SU-DHL-6 (cell line): ENCODE measurements at regions not wholly inside any gene's neighbourhood (a gene's known extent, or its start where the extent isn't known, plus 50 kb on each side); places are given as distances from the start of the nearest gene placed in this dataset.
"Not testable (repeated sequence)": the region's sequence is repeated elsewhere in the genome, so short reads cannot be mapped to it uniquely, and the experiment has no call there.

Experiments
- H2AFZ ChIP-seq: fragments of 200-600 bp; sonication (generic); 2 replicates; pipeline ENCODE4 v1.6.1; 2014; ENCODE audit warnings: low read depth, mild to moderate bottlenecking, moderate library complexity, mixed read lengths, antibody characterized with exemption, low read length; ENCODE audit not compliant: severe bottlenecking
- H3F3A ChIP-seq: fragments of 200-600 bp; shearing (Covaris generic); 2 replicates; pipeline ENCODE4 v1.6.0; 2016; ENCODE audit warnings: antibody characterized with exemption, mild to moderate bottlenecking; ENCODE audit not compliant: insufficient read depth
- H3K27ac ChIP-seq: fragments of 200-600 bp; sonication (generic); 2 replicates; pipeline ENCODE4 v1.5.1; 2016; ENCODE audit warnings: low read depth, mild to moderate bottlenecking, low read length, moderate library complexity, mixed read lengths
- H3K27me3 ChIP-seq: fragments of 200-600 bp; sonication (generic), shearing (Covaris generic); 2 replicates; pipeline ENCODE4 v1.6.0; 2014; ENCODE audit warnings: mild to moderate bottlenecking, low read length
- H3K36me3 ChIP-seq: fragments of 200-600 bp; sonication (generic); 2 replicates; pipeline ENCODE4 v1.6.1; 2014; ENCODE audit warnings: mild to moderate bottlenecking, low read length, mixed read lengths
- H3K4me2 ChIP-seq: fragments of 300-600, 200-600 bp; shearing (Covaris generic), sonication (generic); 2 replicates; pipeline ENCODE4 v1.6.0; 2014; ENCODE audit warnings: low read length, low read depth, mild to moderate bottlenecking; ENCODE audit not compliant: poor library complexity, severe bottlenecking
- H3K4me3 ChIP-seq: fragments of 200-600 bp; sonication (generic); 2 replicates; pipeline ENCODE4 v1.5.1; 2014; ENCODE audit warnings: antibody characterized with exemption, low read length, mild to moderate bottlenecking, mixed read lengths; ENCODE audit not compliant: insufficient read depth, poor library complexity, severe bottlenecking
- H3K79me2 ChIP-seq: fragments of 200-600 bp; sonication (generic); 2 replicates; pipeline ENCODE4 v1.6.1; 2014; ENCODE audit warnings: mild to moderate bottlenecking, low read length, moderate library complexity; ENCODE audit not compliant: insufficient read depth
- H3K9ac ChIP-seq: fragments of 200-600 bp; sonication (generic); 2 replicates; pipeline ENCODE4 v1.7.0; 2014; ENCODE audit warnings: mild to moderate bottlenecking, low read length
- H3K9me2 ChIP-seq: fragments of 200-600 bp; sonication (generic); replicated peaks from 2 replicates; pipeline ENCODE4 v1.6.1; 2014; ENCODE audit warnings: low read length; ENCODE audit not compliant: insufficient read depth
- H3K9me3 ChIP-seq: fragments of 200-600 bp; sonication (generic); 2 replicates; pipeline ENCODE4 v1.6.1; 2014; ENCODE audit warnings: low read length, mixed read lengths; ENCODE audit not compliant: insufficient read depth
- H4K20me1 ChIP-seq: fragments of 200-600 bp; sonication (generic); 2 replicates; pipeline ENCODE4 v1.6.1; 2014; ENCODE audit warnings: low read depth, mild to moderate bottlenecking, antibody characterized with exemption, low read length, moderate library complexity, mixed read lengths
- EZH2phosphoT487 ChIP-seq: fragments of 200-600 bp; sonication (generic), shearing (Covaris generic); conservative IDR thresholded peaks from 2 replicates; pipeline ENCODE4 v1.6.1; 2018; ENCODE audit warnings: mild to moderate bottlenecking, antibody characterized with exemption, low read length, moderate library complexity, mixed read lengths
- TF ChIP-seq, protein P1 (sequence below): fragments of 200-600 bp; sonication (generic); IDR thresholded peaks from one replicate; pipeline ENCODE4 v1.5.1; 2017; ENCODE audit warnings: antibody characterized with exemption, mild to moderate bottlenecking, low read length, moderate library complexity; ENCODE audit not compliant: insufficient read depth, poor library complexity, severe bottlenecking

DNA sequence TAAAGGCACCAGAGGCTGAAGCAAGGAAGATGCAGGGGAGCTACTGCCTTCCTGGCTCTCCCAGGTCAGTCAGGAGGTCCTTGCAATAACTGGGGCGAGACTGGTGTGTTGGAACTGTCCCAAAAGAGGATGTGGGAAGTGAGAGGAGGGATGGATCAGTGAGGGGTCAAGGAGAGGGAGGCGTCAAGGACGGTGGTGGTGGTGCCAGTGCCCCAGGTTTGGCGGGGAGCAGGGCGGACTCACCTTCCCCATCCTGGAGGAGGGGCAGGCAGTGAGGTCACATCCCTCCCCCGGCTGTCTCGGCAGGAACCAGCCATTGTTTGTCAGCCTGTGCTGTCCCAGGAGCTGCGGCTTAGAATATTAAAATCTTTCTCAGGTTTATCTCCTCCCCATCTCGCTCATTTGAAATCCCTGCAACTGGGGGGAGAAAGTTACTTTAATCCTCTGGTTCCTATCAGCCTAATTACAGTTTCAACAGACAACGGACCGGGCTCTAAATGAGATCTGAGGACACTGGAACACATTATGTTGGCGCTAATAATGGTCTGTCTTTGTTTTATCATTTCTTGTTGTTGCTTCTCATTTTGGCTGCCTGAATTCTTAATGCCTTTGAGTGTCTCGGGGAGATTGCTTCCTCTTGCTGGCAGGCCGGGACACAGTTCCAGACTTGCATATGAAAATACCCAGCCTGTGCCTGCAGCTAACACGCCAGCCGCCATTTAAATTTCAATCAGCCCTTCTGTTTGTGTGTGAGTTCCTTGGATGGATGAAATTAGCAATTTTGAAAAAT, 387.5 kb downstream of the RPS24 start:
- no peaks in the 10 kb centered on the region for H3K27me3 ChIP-seq
- H3K4me2 ChIP-seq, result no peak overlapping the region
- no peaks in the 10 kb centered on the region for H4K20me1 ChIP-seq
- no peaks in the 10 kb centered on the region for H3F3A ChIP-seq
- no peak for TF ChIP-seq EZH2phosphoT487
- TF ChIP-seq, protein P1, sequence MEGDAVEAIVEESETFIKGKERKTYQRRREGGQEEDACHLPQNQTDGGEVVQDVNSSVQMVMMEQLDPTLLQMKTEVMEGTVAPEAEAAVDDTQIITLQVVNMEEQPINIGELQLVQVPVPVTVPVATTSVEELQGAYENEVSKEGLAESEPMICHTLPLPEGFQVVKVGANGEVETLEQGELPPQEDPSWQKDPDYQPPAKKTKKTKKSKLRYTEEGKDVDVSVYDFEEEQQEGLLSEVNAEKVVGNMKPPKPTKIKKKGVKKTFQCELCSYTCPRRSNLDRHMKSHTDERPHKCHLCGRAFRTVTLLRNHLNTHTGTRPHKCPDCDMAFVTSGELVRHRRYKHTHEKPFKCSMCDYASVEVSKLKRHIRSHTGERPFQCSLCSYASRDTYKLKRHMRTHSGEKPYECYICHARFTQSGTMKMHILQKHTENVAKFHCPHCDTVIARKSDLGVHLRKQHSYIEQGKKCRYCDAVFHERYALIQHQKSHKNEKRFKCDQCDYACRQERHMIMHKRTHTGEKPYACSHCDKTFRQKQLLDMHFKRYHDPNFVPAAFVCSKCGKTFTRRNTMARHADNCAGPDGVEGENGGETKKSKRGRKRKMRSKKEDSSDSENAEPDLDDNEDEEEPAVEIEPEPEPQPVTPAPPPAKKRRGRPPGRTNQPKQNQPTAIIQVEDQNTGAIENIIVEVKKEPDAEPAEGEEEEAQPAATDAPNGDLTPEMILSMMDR, result no peak
- H3K9me2 ChIP-seq, result no peaks in the 10 kb centered on the region
- H2AFZ ChIP-seq, result no peak overlapping the region
- no peak overlapping the region for H3K4me3 ChIP-seq
- no peaks in the 10 kb centered on the region for H3K36me3 ChIP-seq
- no peak overlapping the region for H3K27ac ChIP-seq
- H3K9ac ChIP-seq, result no peak overlapping the region
- H3K9me3 ChIP-seq, result no peaks in the 10 kb centered on the region
- no peaks in the 10 kb centered on the region for H3K79me2 ChIP-seq

- not testable (repeated sequence) for H3K36me3 ChIP-seq, H3K4me3 ChIP-seq, H3K79me2 ChIP-seq, H3K27me3 ChIP-seq, H3K27ac ChIP-seq, H3K9me2 ChIP-seq, H3K4me2 ChIP-seq, H3F3A ChIP-seq, H3K9ac ChIP-seq, H3K9me3 ChIP-seq, H4K20me1 ChIP-seq, H2AFZ ChIP-seq
Observed at GRCh38 chr10:78424050-78424449, 390.4 kb downstream of the RPS24 start.

DNA sequence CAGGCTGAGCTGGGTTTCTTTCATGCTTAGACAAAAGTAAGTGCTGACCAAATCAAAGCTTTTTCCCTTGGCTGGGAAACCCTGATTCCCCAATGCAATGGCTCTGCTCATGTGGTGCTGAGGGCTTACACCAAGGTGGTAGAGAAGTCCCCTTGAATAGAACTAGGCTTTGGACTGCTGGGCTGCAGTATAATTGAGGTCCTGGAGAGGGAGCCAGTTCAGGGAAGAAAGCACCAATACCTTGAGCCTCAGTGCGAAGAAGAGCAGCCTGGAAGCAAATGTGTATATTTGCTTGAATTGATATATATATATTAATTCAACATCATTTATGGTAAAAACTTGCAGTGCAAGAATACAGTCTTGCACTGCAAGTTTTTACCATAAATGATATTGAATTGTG, 391.1 kb downstream of the RPS24 start:
- H3K27ac ChIP-seq, result no peak overlapping the region
- H3K79me2 ChIP-seq, result no peaks in the 10 kb centered on the region
- H4K20me1 ChIP-seq, result no peaks in the 10 kb centered on the region
- H3K9me2 ChIP-seq, result no peaks in the 10 kb centered on the region
- no peaks in the 10 kb centered on the region for H3F3A ChIP-seq
- H3K4me3 ChIP-seq, result no peak overlapping the region
- no peak overlapping the region for H3K4me2 ChIP-seq
- no peaks in the 10 kb centered on the region for H3K36me3 ChIP-seq
- no peaks in the 10 kb centered on the region for H3K27me3 ChIP-seq
- TF ChIP-seq, protein P1, result no peak
- TF ChIP-seq EZH2phosphoT487, result no peak
- no peak overlapping the region for H2AFZ ChIP-seq
- H3K9me3 ChIP-seq, result no peaks in the 10 kb centered on the region
- no peak overlapping the region for H3K9ac ChIP-seq

- no peaks in the 10 kb centered on the region for H3K9me3 ChIP-seq
- no peak overlapping the region for H3K4me3 ChIP-seq
- H4K20me1 ChIP-seq, result no peaks in the 10 kb centered on the region
Observed at GRCh38 chr10:78426181-78426580, 392.5 kb downstream of the RPS24 start.

More at GRCh38 chr10:78426181-78426580, 392.5 kb downstream of the RPS24 start:
- Histone ChIP-seq H2AFZ (no peak overlapping the region), H3F3A (no peaks in the 10 kb centered on the region), H3K9ac (no peak overlapping the region), H3K4me2 (no peak overlapping the region), H3K9me2 (no peaks in the 10 kb centered on the region), H3K79me2 (no peaks in the 10 kb centered on the region), H3K27me3 (no peaks in the 10 kb centered on the region), H3K27ac (no peak overlapping the region), H3K36me3 (no peaks in the 10 kb centered on the region)
- TF ChIP-seq EZH2phosphoT487, result no peak
- TF ChIP-seq, protein P1, result no peak
